H9 (cell line): ENCODE measurements at regions not wholly inside any gene's neighbourhood (a gene's known extent, or its start where the extent isn't known, plus 50 kb on each side); places are given as distances from the start of the nearest gene placed in this dataset.

Experiments
- DNase-seq: peaks from one replicate; pipeline ENCODE4 v3.0.0-alpha.2; 2017
- H2AFZ ChIP-seq: one replicate; pipeline ENCODE4 v1.6.1; 2013; ENCODE audit warnings: mild to moderate bottlenecking, low read length, control low read depth, moderate library complexity
- H2AK5ac ChIP-seq: 2 replicates; pipeline ENCODE4 v1.6.1; 2013; ENCODE audit warnings: low read length, control low read depth, mixed read lengths; ENCODE audit not compliant: insufficient read length
- H2BK120ac ChIP-seq: one replicate; pipeline ENCODE4 v1.6.1; 2013; ENCODE audit warnings: low read depth, mild to moderate bottlenecking, low read length, control low read depth, inconsistent platforms; ENCODE audit not compliant: poor library complexity, severe bottlenecking
- H2BK12ac ChIP-seq: 2 replicates; pipeline ENCODE4 v1.6.1; 2013; ENCODE audit warnings: low read length, control low read depth, mixed read lengths, low read depth; ENCODE audit not compliant: insufficient read length
- H2BK15ac ChIP-seq: 2 replicates; pipeline ENCODE4 v1.6.1; 2013; ENCODE audit warnings: low read depth, low read length, control low read depth
- H2BK20ac ChIP-seq: one replicate; pipeline ENCODE4 v1.6.1; 2013; ENCODE audit warnings: low read depth, mild to moderate bottlenecking, low read length, control low read depth, inconsistent platforms; ENCODE audit not compliant: poor library complexity, severe bottlenecking
- H2BK5ac ChIP-seq: 2 replicates; pipeline ENCODE4 v1.6.1; 2013; ENCODE audit warnings: low read length, control low read depth, mixed read lengths; ENCODE audit not compliant: insufficient read length
- H3K14ac ChIP-seq: 2 replicates; pipeline ENCODE4 v1.6.1; 2013; ENCODE audit warnings: low read length, control low read depth; ENCODE audit not compliant: insufficient read depth
- H3K18ac ChIP-seq: 2 replicates; pipeline ENCODE4 v1.6.1; 2013; ENCODE audit warnings: low read depth, mild to moderate bottlenecking, mixed read lengths, low read length, control low read depth; ENCODE audit not compliant: insufficient read length
- H3K23ac ChIP-seq: 2 replicates; pipeline ENCODE4 v1.6.1; 2013; ENCODE audit warnings: low read length, control low read depth, mixed read lengths, low read depth; ENCODE audit not compliant: insufficient read length
- H3K23me2 ChIP-seq: 2 replicates; pipeline ENCODE4 v1.6.1; 2013; ENCODE audit warnings: low read depth, mild to moderate bottlenecking, mixed read lengths, low read length, control low read depth; ENCODE audit not compliant: insufficient read length, poor library complexity, severe bottlenecking
- H3K27ac ChIP-seq: 2 replicates; pipeline ENCODE4 v1.5.1; 2013; ENCODE audit warnings: low read length, control low read depth, mixed read lengths, low read depth; ENCODE audit not compliant: insufficient read length
- H3K27me3 ChIP-seq: 2 replicates; pipeline ENCODE4 v1.6.1; 2013; ENCODE audit warnings: low read length, control low read depth, inconsistent platforms; ENCODE audit not compliant: insufficient read depth
- H3K4ac ChIP-seq: 2 replicates; pipeline ENCODE4 v1.6.1; 2013; ENCODE audit warnings: low read depth, mild to moderate bottlenecking, control low read depth, inconsistent platforms, low read length, moderate library complexity
- H3K4me1 ChIP-seq: 2 replicates; pipeline ENCODE4 v1.6.1; 2013; ENCODE audit warnings: low read length, control low read depth, inconsistent platforms; ENCODE audit not compliant: insufficient read depth
- H3K4me2 ChIP-seq: 2 replicates; pipeline ENCODE4 v1.6.1; 2013; ENCODE audit warnings: low read length, control low read depth, mixed read lengths; ENCODE audit not compliant: insufficient read length, insufficient read depth
- H3K56ac ChIP-seq: 2 replicates; pipeline ENCODE4 v1.6.1; 2013; ENCODE audit warnings: low read depth, mild to moderate bottlenecking, mixed read lengths, low read length, control low read depth; ENCODE audit not compliant: insufficient read length
- H3K79me1 ChIP-seq: 2 replicates; pipeline ENCODE4 v1.6.1; 2013; ENCODE audit warnings: low read depth, mild to moderate bottlenecking, moderate library complexity, low read length, control low read depth, inconsistent platforms; ENCODE audit not compliant: insufficient read depth, poor library complexity, severe bottlenecking
- H3K79me2 ChIP-seq: 2 replicates; pipeline ENCODE4 v1.6.1; 2013; ENCODE audit warnings: low read length, control low read depth, inconsistent platforms; ENCODE audit not compliant: insufficient read depth
- H3K9ac ChIP-seq: 2 replicates; pipeline ENCODE4 v1.6.1; 2013; ENCODE audit warnings: low read length, control low read depth, mixed read lengths; ENCODE audit not compliant: insufficient read length; ENCODE audit errors: extremely low read depth
- H3K9me3 ChIP-seq: one replicate; pipeline ENCODE4 v1.6.1; 2013; ENCODE audit warnings: low read depth, low read length, inconsistent platforms; ENCODE audit not compliant: control insufficient read depth
- H3T11ph ChIP-seq: one replicate; pipeline ENCODE4 v1.6.1; 2013; ENCODE audit warnings: mild to moderate bottlenecking, low read length, control low read depth, inconsistent platforms
- H4K20me1 ChIP-seq: one replicate; pipeline ENCODE4 v1.6.1; 2013; ENCODE audit not compliant: control insufficient read depth, insufficient read length, insufficient read depth
- H4K5ac ChIP-seq: 2 replicates; pipeline ENCODE4 v1.6.1; 2013; ENCODE audit warnings: low read depth, mild to moderate bottlenecking, mixed read lengths, low read length, control low read depth; ENCODE audit not compliant: insufficient read length
- H4K8ac ChIP-seq: replicated peaks from 2 replicates; pipeline ENCODE4 v1.6.1; 2013; ENCODE audit warnings: low read length, control low read depth, mixed read lengths, low read depth; ENCODE audit not compliant: insufficient read length
- H4K91ac ChIP-seq: 2 replicates; pipeline ENCODE4 v1.6.1; 2013; ENCODE audit warnings: low read depth, mild to moderate bottlenecking, moderate library complexity, mixed read lengths, low read length, control low read depth; ENCODE audit not compliant: insufficient read length
- H3K27ac Mint-ChIP-seq, 3 experiments: 2 replicates in 2 of 3; 3 replicates in 1 of 3; pipeline ENCODE4 v1.8.0; 2020 to 2021; ENCODE audit warnings: mixed read lengths in 3 of 3, mild to moderate bottlenecking in 1 of 3, moderate library complexity in 1 of 3
- H3K27me3 Mint-ChIP-seq: 2 replicates; pipeline ENCODE4 v1.8.0; 2021; ENCODE audit warnings: low read depth, mild to moderate bottlenecking, moderate library complexity, mixed read lengths
- H3K36me3 Mint-ChIP-seq, 3 experiments: 2 replicates in 2 of 3; 3 replicates in 1 of 3; pipeline ENCODE4 v1.8.0; 2020 to 2021; ENCODE audit warnings: low read depth in 3 of 3, mixed read lengths in 3 of 3; ENCODE audit not compliant: insufficient read depth in 1 of 3
- H3K4me1 Mint-ChIP-seq, 2 experiments: 2 replicates each; pipeline ENCODE4 v1.8.0; 2020; ENCODE audit warnings: mixed read lengths in 2 of 2
- H3K4me3 Mint-ChIP-seq, 2 experiments: 2 replicates in 1 of 2; 3 replicates in 1 of 2; pipeline ENCODE4 v1.8.0; 2020 to 2021; ENCODE audit warnings: mild to moderate bottlenecking in 2 of 2, mixed read lengths in 2 of 2, moderate library complexity in 1 of 2
- H3K9me3 Mint-ChIP-seq, 2 experiments: 2 replicates in 1 of 2; 3 replicates in 1 of 2; pipeline ENCODE4 v1.8.0; 2020; ENCODE audit warnings: mild to moderate bottlenecking in 2 of 2, mixed read lengths in 2 of 2, moderate library complexity in 1 of 2
- WGBS: extraction: QIAGEN DNeasy Blood & Tissue Kit; methylation state at CpG from one replicate; pipeline ENCODE4 v1.1.7; 2013; ENCODE audit warnings: missing lambda C conversion rate, low lambda C conversion rate, mixed read lengths; ENCODE audit not compliant: insufficient read length; ENCODE audit errors: extremely low coverage; 5-methylcytosine and 5-hydroxymethylcytosine counted together
- TF ChIP-seq, protein P1 (sequence below): fragments of 200-600 bp; sonication (generic); conservative IDR thresholded peaks from 3 replicates; pipeline ENCODE4 v1.8.0; 2021; ENCODE audit warnings: antibody characterized with exemption, mild to moderate bottlenecking

DNA sequence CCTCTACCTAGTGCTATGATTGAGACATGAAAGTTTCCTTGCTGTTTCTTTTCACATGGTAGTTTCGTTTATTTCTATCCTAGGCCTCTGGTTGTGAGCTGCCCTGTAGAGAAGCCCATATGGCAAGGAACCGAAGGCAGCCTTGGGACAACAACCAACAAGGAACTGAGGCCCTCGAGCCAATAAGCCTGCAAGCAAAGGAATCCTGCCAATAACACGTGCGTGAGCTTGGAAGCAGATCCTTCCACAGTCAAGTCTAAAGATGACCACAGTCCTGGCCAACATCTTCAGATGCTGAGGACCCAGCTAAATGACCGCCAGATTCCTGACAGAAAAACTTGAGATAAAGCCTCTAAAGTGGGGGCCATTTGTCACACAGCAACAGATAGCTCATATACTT lies 100.4 kb upstream of the FAM9B start:
- DNase-seq: no peak
- no peak overlapping the region for H2BK120ac ChIP-seq
- no peak overlapping the region for H2BK5ac ChIP-seq
- TF ChIP-seq, protein P1, sequence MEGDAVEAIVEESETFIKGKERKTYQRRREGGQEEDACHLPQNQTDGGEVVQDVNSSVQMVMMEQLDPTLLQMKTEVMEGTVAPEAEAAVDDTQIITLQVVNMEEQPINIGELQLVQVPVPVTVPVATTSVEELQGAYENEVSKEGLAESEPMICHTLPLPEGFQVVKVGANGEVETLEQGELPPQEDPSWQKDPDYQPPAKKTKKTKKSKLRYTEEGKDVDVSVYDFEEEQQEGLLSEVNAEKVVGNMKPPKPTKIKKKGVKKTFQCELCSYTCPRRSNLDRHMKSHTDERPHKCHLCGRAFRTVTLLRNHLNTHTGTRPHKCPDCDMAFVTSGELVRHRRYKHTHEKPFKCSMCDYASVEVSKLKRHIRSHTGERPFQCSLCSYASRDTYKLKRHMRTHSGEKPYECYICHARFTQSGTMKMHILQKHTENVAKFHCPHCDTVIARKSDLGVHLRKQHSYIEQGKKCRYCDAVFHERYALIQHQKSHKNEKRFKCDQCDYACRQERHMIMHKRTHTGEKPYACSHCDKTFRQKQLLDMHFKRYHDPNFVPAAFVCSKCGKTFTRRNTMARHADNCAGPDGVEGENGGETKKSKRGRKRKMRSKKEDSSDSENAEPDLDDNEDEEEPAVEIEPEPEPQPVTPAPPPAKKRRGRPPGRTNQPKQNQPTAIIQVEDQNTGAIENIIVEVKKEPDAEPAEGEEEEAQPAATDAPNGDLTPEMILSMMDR: no peak
- H3K9me3 ChIP-seq: peaks cover 4% of the 10 kb centered on the region
- Mint-ChIP-seq H3K4me1 (peaks cover 11% of the 10 kb centered on the region in 2 experiments), H3K36me3 (peaks cover 5 to 15% (median 8%) of the 10 kb centered on the region in 3 experiments), H3K27ac (no peak overlapping the region), H3K9me3 (peaks cover 10 to 55% of the 10 kb centered on the region in 2 experiments), H3K4me3 (no peak overlapping the region; a peak in 1 of 5 replicates), H3K27me3 (no peaks in the 10 kb centered on the region)
- H3K14ac ChIP-seq: no peak overlapping the region
- no peaks in the 10 kb centered on the region for H3K27me3 ChIP-seq
- no peaks in the 10 kb centered on the region for H4K20me1 ChIP-seq
- H3K79me1 ChIP-seq: no peaks in the 10 kb centered on the region
- H3K4ac ChIP-seq: no peak overlapping the region
- no peak overlapping the region for H3K4me2 ChIP-seq
- no peak overlapping the region for H2AFZ ChIP-seq
- no peak overlapping the region for H2BK12ac ChIP-seq
- no peak overlapping the region for H4K91ac ChIP-seq
- H3K23ac ChIP-seq: no peak overlapping the region
- no peak overlapping the region for H3K9ac ChIP-seq
- H3K27ac ChIP-seq: no peak overlapping the region
- no CpG with 5 or more reads among the region's 6 CpGs for WGBS
- no peak overlapping the region for H3T11ph ChIP-seq
- H3K56ac ChIP-seq: no peak overlapping the region
- H3K4me1 ChIP-seq: peaks cover 2% of the 10 kb centered on the region; the same call in 1 of the 2 replicates
- no peak overlapping the region for H3K18ac ChIP-seq
- H3K23me2 ChIP-seq: no peaks in the 10 kb centered on the region
- no peak overlapping the region for H2BK15ac ChIP-seq
- no peak overlapping the region for H4K8ac ChIP-seq
- no peak overlapping the region for H4K5ac ChIP-seq
- no peak overlapping the region for H2BK20ac ChIP-seq
- no peak overlapping the region for H2AK5ac ChIP-seq
- H3K79me2 ChIP-seq: no peaks in the 10 kb centered on the region
